H1 (cell line): ENCODE measurements at regions not wholly inside any gene's neighbourhood (a gene's known extent, or its start where the extent isn't known, plus 50 kb on each side); places are given as distances from the start of the nearest gene placed in this dataset.

Experiments
- CTCF ChIA-PET: fragments of 300-600 bp; sonication (Branson Sonifier 250); formaldehyde crosslinking; loops from one replicate; lab custom pipeline; 2021; ENCODE audit not compliant: partially characterized antibody; lab: Charles Lee
- POLR2A ChIA-PET: fragments of 300-600 bp; sonication (Branson Sonifier 250); formaldehyde crosslinking; loops from one replicate; lab custom pipeline; 2021; ENCODE audit warnings: inconsistent platforms; ENCODE audit not compliant: partially characterized antibody; lab: Charles Lee
- DNase-seq, 2 experiments: peaks; one replicate each; pipeline versions ENCODE4 v3.0.0 to v3.0.0-alpha.2; 2010 to 2022; ENCODE audit warnings: low spot score in 2 of 2, low read depth in 1 of 2, mixed read lengths in 1 of 2
- FAIRE-seq: peaks from 2 replicates; lab custom pipeline; 2011; peaks lifted over from hg19 to GRCh38; lab: Jason Lieb, UNC
- H2AFZ ChIP-seq: 2 replicates; pipeline ENCODE4 v1.8.1; 2012; ENCODE audit warnings: low read length, inconsistent platforms
- H2AK5ac ChIP-seq: 2 replicates; pipeline ENCODE4 v1.6.1; 2013; ENCODE audit warnings: low read depth, low read length
- H2BK120ac ChIP-seq: replicated peaks from 2 replicates; pipeline ENCODE3; 2013; ENCODE audit warnings: low read depth, low read length, inconsistent platforms
- H2BK12ac ChIP-seq: 2 replicates; pipeline ENCODE4 v1.6.1; 2013; ENCODE audit warnings: low read depth, low read length
- H2BK15ac ChIP-seq: 2 replicates; pipeline ENCODE4 v1.6.1; 2013; ENCODE audit warnings: low read length
- H2BK20ac ChIP-seq: 2 replicates; pipeline ENCODE4 v1.6.1; 2013; ENCODE audit warnings: low read length
- H2BK5ac ChIP-seq: 2 replicates; pipeline ENCODE4 v1.6.1; 2013; ENCODE audit warnings: low read depth, low read length
- H3K14ac ChIP-seq: 2 replicates; pipeline ENCODE4 v1.6.1; 2013; ENCODE audit warnings: inconsistent platforms; ENCODE audit not compliant: insufficient read length
- H3K18ac ChIP-seq: 2 replicates; pipeline ENCODE4 v1.6.1; 2013; ENCODE audit warnings: low read length; ENCODE audit errors: extremely low read depth
- H3K23ac ChIP-seq: 2 replicates; pipeline ENCODE4 v1.6.1; 2013; ENCODE audit warnings: inconsistent platforms; ENCODE audit not compliant: insufficient read length
- H3K23me2 ChIP-seq: 2 replicates; pipeline ENCODE4 v1.6.1; 2013; ENCODE audit warnings: low read depth, low read length
- H3K27ac ChIP-seq: 2 replicates; pipeline ENCODE4 v1.6.1; 2011; ENCODE audit warnings: low read depth, low read length, inconsistent platforms
- H3K27me3 ChIP-seq, 4 experiments: replicated peaks in 1 of 4; 1 replicate in 1 of 4; 2 replicates in 3 of 4; pipeline versions ENCODE4 v1.6.1 to v1.8.1; 2011 to 2013; ENCODE audit warnings: low read length in 3 of 4, mild to moderate bottlenecking in 3 of 4, inconsistent platforms in 2 of 4, mixed read lengths in 2 of 4, moderate library complexity in 1 of 4; ENCODE audit not compliant: control insufficient read depth in 3 of 4, insufficient read depth in 3 of 4; ENCODE audit errors: extremely low read depth in 1 of 4
- H3K36me3 ChIP-seq, 4 experiments: 2 replicates each; pipeline versions ENCODE4 v1.6.1 to v1.8.1; 2011 to 2013; ENCODE audit warnings: mild to moderate bottlenecking in 4 of 4, low read length in 3 of 4, moderate library complexity in 2 of 4, control low read depth in 1 of 4, inconsistent platforms in 1 of 4; ENCODE audit not compliant: insufficient read depth in 4 of 4, control insufficient read depth in 2 of 4
- H3K4ac ChIP-seq: replicated peaks from 2 replicates; pipeline ENCODE3; 2013; ENCODE audit warnings: low read length, low read depth, mixed read lengths, inconsistent platforms; ENCODE audit not compliant: insufficient read length
- H3K4me1 ChIP-seq, 4 experiments: replicated peaks in 1 of 4; 1 replicate in 1 of 4; 2 replicates in 3 of 4; pipeline versions ENCODE4 v1.6.1 to v1.8.1; 2011 to 2013; ENCODE audit warnings: low read length in 3 of 4, inconsistent platforms in 2 of 4, mixed read lengths in 1 of 4; ENCODE audit not compliant: insufficient read depth in 4 of 4, control insufficient read depth in 3 of 4
- H3K4me2 ChIP-seq, 2 experiments: 2 replicates each; pipeline versions ENCODE4 v1.6.1 to v1.8.1; 2011 to 2013; ENCODE audit warnings: low read depth in 2 of 2, low read length in 2 of 2, control low read depth in 1 of 2, inconsistent platforms in 1 of 2, mild to moderate bottlenecking in 1 of 2; ENCODE audit not compliant: insufficient read depth in 1 of 2
- H3K4me3 ChIP-seq, 4 experiments: fragments of 200-600, 300-600 bp in 1 of 4; sonication (generic), shearing (Covaris generic), sonication (Bioruptor Twin) in 1 of 4; 2 replicates each; pipeline versions ENCODE4 v1.5.1 to v1.8.1; 2011 to 2016; ENCODE audit warnings: low read length in 4 of 4, low read depth in 3 of 4, control low read depth in 2 of 4, inconsistent platforms in 2 of 4, mild to moderate bottlenecking in 2 of 4, mixed read lengths in 1 of 4, moderate library complexity in 1 of 4; ENCODE audit not compliant: insufficient read depth in 2 of 4; ENCODE audit errors: extremely low read depth in 1 of 4
- H3K56ac ChIP-seq: replicated peaks from 2 replicates; pipeline ENCODE3; 2013; ENCODE audit warnings: low read depth, mild to moderate bottlenecking, mixed read lengths, low read length, inconsistent platforms; ENCODE audit not compliant: insufficient read length
- H3K79me1 ChIP-seq: 2 replicates; pipeline ENCODE4 v1.6.1; 2013; ENCODE audit warnings: low read depth, low read length, control low read depth
- H3K79me2 ChIP-seq, 2 experiments: 2 replicates each; pipeline versions ENCODE4 v1.6.1 to v1.8.1; 2012 to 2013; ENCODE audit warnings: low read length in 2 of 2, mild to moderate bottlenecking in 2 of 2, inconsistent platforms in 1 of 2; ENCODE audit not compliant: insufficient read depth in 2 of 2, control insufficient read depth in 1 of 2
- H3K9ac ChIP-seq, 4 experiments: replicated peaks in 1 of 4; 1 replicate in 1 of 4; 2 replicates in 3 of 4; pipeline versions ENCODE4 v1.6.1 to v1.8.1; 2011 to 2013; ENCODE audit warnings: low read depth in 3 of 4, low read length in 3 of 4, control low read depth in 2 of 4, mild to moderate bottlenecking in 2 of 4, moderate library complexity in 2 of 4, inconsistent platforms in 1 of 4; ENCODE audit errors: extremely low read depth in 1 of 4
- H3K9me3 ChIP-seq, 2 experiments: 2 replicates each; pipeline versions ENCODE4 v1.6.1 to v1.8.1; 2012 to 2013; ENCODE audit warnings: mild to moderate bottlenecking in 2 of 2, moderate library complexity in 2 of 2, control low read depth in 1 of 2, inconsistent platforms in 1 of 2, low read depth in 1 of 2, low read length in 1 of 2, mixed read lengths in 1 of 2; ENCODE audit not compliant: insufficient read depth in 2 of 2
- H4K20me1 ChIP-seq, 2 experiments: replicated peaks in 1 of 2; 2 replicates each; pipeline versions ENCODE3 to v1.8.1; 2011 to 2013; ENCODE audit warnings: inconsistent platforms in 2 of 2, low read length in 2 of 2, mild to moderate bottlenecking in 1 of 2; ENCODE audit not compliant: insufficient read depth in 2 of 2, control insufficient read depth in 1 of 2
- H4K5ac ChIP-seq: 2 replicates; pipeline ENCODE4 v1.6.1; 2013; ENCODE audit warnings: low read length, low read depth, mixed read lengths, inconsistent platforms; ENCODE audit not compliant: insufficient read length
- H4K8ac ChIP-seq: 2 replicates; pipeline ENCODE4 v1.8.0; 2013; ENCODE audit warnings: mild to moderate bottlenecking, moderate library complexity, low read length, inconsistent platforms; ENCODE audit not compliant: insufficient read depth; ENCODE audit errors: extremely low read depth
- H4K91ac ChIP-seq: replicated peaks from 2 replicates; pipeline ENCODE3; 2013; ENCODE audit warnings: low read length, mixed read lengths, inconsistent platforms; ENCODE audit not compliant: insufficient read length
- CTCF ChIP-seq, 3 experiments: IDR thresholded peaks; 1 replicate in 2 of 3; 2 replicates in 1 of 3; pipeline versions ENCODE4 v1.5.1 to v1.6.1; 2011; ENCODE audit warnings: low read length in 3 of 3, mild to moderate bottlenecking in 3 of 3, inconsistent platforms in 2 of 3, low read depth in 1 of 3, moderate library complexity in 1 of 3; ENCODE audit not compliant: insufficient read depth in 1 of 3; ENCODE audit errors: control extremely low read depth in 1 of 3
- GTF2F1 ChIP-seq: IDR thresholded peaks from 2 replicates; pipeline ENCODE4 v1.6.1; 2012; ENCODE audit warnings: low read depth, low read length, improper control_type of control experiment, borderline replicate concordance
- RAD21 ChIP-seq, 2 experiments: IDR thresholded peaks in 1 of 2; conservative IDR thresholded peaks in 1 of 2; 2 replicates each; pipeline ENCODE4 v1.6.1; 2011; ENCODE audit warnings: low read depth in 2 of 2, low read length in 2 of 2, improper control_type of control experiment in 1 of 2, inconsistent platforms in 1 of 2, mild to moderate bottlenecking in 1 of 2, moderate library complexity in 1 of 2
- WGBS, 2 experiments: shearing (Covaris generic) in 1 of 2; methylation state at CpG; one replicate each; pipeline versions ENCODE4 v1.1.6 to v1.1.7; 2013 to 2015; ENCODE audit warnings: low lambda C conversion rate in 2 of 2, mixed read lengths in 2 of 2, inconsistent platforms in 1 of 2, low coverage in 1 of 2, missing lambda C conversion rate in 1 of 2; ENCODE audit not compliant: insufficient replicate concordance in 2 of 2, insufficient coverage in 1 of 2, insufficient read length in 1 of 2; ENCODE audit errors: extremely low coverage in 1 of 2, missing lambda C conversion rate in 1 of 2; 5-methylcytosine and 5-hydroxymethylcytosine counted together

- Histone ChIP-seq H3K56ac (no peak overlapping the region), H2BK120ac (no peak overlapping the region), H2AK5ac (no peak overlapping the region), H2BK15ac (no peak overlapping the region), H2BK20ac (no peak overlapping the region), H3K27me3 (no peaks in the 10 kb centered on the region), H2BK5ac (no peak overlapping the region), H3K79me1 (no peaks in the 10 kb centered on the region), H3K79me2 (no peaks in the 10 kb centered on the region), H3K36me3 (no peaks in the 10 kb centered on the region), H3K27ac (no peak overlapping the region), H4K8ac (no peak overlapping the region), H3K14ac (no peak overlapping the region), H3K4me2 (no peak overlapping the region), H3K18ac (no peak overlapping the region), H4K20me1 (no peaks in the 10 kb centered on the region), H3K23me2 (no peaks in the 10 kb centered on the region), H3K9me3 (no peaks in the 10 kb centered on the region), H4K91ac (no peak overlapping the region), H3K4me1 (peaks cover 0 to 3% (median 0%) of the 10 kb centered on the region in 4 experiments; a peak in 2 of 7 replicates), H3K4me3 (no peak overlapping the region), H2BK12ac (no peak overlapping the region), H3K9ac (no peak overlapping the region), H4K5ac (no peak overlapping the region), H3K23ac (no peak overlapping the region), H3K4ac (no peak overlapping the region), H2AFZ (no peak overlapping the region)
- FAIRE-seq (peak; percentile 42), DNase-seq (no peak)
- CTCF ChIA-PET: interaction anchor here (0.7 to 2.2 kb wide), 12 partner anchors 9 to 69 kb away, joined by 3 to 11 read pairs (median 4); no protein-coding TSS in a partner anchor
- WGBS, 2 experiments: 90% methylated on average over 2 of the region's 2 CpGs; no CpG with 5 or more reads in 1 of the 2 experiments
- TF ChIP-seq RAD21 (IDR thresholded peaks at IDR 0.05 in 1 of 2, conservative IDR thresholded peaks at IDR 0.05 in 1 of 2; ENCODE audit: low read depth in 2 of 2, low read length in 2 of 2) (peak; percentile 38 to 44; a peak in 3 of 4 replicates), GTF2F1 (no peak), CTCF (IDR thresholded peaks at IDR 0.05; ENCODE audit: control extremely low read depth in 1 of 3, insufficient read depth in 1 of 3, low read depth in 1 of 3, low read length in 3 of 3) (peak; percentile 17 to 41 (median 25); a peak in 3 of 4 replicates)
- POLR2A ChIA-PET: no interaction called here
Observed at GRCh38 chr13:108086678-108087077, 128.7 kb downstream of the LIG4 start.
